ENCODE measurements at regions not wholly inside any gene's neighbourhood (a gene's known extent, or its start where the extent isn't known, plus 50 kb on each side); places are given as distances from the start of the nearest gene placed in this dataset.

GRCh38 chr11:19338375-19338774 is 97.6 kb upstream of the E2F8 start:
- TF ChIP-seq, protein P1, sequence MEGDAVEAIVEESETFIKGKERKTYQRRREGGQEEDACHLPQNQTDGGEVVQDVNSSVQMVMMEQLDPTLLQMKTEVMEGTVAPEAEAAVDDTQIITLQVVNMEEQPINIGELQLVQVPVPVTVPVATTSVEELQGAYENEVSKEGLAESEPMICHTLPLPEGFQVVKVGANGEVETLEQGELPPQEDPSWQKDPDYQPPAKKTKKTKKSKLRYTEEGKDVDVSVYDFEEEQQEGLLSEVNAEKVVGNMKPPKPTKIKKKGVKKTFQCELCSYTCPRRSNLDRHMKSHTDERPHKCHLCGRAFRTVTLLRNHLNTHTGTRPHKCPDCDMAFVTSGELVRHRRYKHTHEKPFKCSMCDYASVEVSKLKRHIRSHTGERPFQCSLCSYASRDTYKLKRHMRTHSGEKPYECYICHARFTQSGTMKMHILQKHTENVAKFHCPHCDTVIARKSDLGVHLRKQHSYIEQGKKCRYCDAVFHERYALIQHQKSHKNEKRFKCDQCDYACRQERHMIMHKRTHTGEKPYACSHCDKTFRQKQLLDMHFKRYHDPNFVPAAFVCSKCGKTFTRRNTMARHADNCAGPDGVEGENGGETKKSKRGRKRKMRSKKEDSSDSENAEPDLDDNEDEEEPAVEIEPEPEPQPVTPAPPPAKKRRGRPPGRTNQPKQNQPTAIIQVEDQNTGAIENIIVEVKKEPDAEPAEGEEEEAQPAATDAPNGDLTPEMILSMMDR (IDR thresholded peaks at IDR 0.05; ENCODE audit: insufficient read depth, low read depth, low read length) = no peak
- no peak for TF ChIP-seq EZH2 (IDR thresholded peaks at IDR 0.05; ENCODE audit: insufficient read depth, low read length)
